Sciatic nerve (tissue), 2 donors: ENCODE measurements at regions not wholly inside any gene's neighbourhood (a gene's known extent, or its start where the extent isn't known, plus 50 kb on each side); places are given as distances from the start of the nearest gene placed in this dataset.

Experiments
- ATAC-seq: fragments of 200-7000 bp; cut with Tn5 transposase; one replicate; pipeline ENCODE4 v1.9.1; 2020; ENCODE audit warnings: mild to moderate bottlenecking, moderate library complexity
- DNase-seq: peaks from one replicate; pipeline ENCODE4 v3.0.0-alpha.2; 2020; ENCODE audit warnings: low spot score
- intact Hi-C: fragments of 100-400 bp; cut with DNase I; formaldehyde crosslinking; loops from one replicate; pipeline ENCODE4 v1.14.2; 2022
- donor health status: DM: no; HTN: no; CAD: no.
- donor health status: DM: no; HTN: no; CAD: no.

DNA sequence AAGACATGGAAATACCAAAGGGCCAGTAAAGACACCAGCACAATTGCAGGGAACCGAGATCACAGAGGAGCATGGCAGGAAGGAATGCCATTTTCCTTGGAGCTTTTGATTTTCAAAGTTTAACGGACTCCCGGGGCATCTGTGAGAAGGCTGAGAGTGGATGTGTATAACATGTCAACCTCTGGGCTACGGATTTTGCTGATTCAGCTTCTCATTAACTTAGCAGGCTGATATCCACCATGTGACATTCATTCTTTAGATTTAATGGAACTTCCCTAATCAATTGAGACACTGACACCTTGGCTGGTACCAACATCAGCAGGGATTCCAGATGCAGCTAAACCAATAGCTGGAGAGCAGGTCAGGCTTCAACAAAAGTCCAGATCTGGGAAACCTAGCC is 496.6 kb upstream of the SPHKAP start:
- ATAC-seq (no peak), DNase-seq (no peak)
- intact Hi-C loops, result no loop called here

DNA sequence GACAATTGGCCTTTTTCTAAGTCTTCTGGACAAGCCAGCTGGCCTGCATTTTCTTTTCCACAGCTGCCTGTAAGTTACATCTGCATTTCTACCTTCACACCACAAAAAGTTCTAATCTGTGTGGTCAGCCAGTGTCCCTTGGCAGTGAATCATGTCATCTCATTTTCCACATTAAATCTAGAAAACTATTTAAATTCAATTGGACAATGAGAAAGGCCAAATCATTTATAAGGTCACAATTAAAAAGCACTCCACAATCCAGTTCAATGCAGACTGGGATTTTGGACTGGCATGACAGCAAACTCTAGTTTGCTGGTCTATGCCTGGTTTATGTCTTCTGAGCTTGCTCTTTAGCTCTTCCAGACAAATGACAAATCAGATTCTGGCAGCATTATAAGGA is 494.2 kb upstream of the SPHKAP start:
- intact Hi-C loops, result no loop called here
- ATAC-seq (no peak), DNase-seq (no peak)

DNA sequence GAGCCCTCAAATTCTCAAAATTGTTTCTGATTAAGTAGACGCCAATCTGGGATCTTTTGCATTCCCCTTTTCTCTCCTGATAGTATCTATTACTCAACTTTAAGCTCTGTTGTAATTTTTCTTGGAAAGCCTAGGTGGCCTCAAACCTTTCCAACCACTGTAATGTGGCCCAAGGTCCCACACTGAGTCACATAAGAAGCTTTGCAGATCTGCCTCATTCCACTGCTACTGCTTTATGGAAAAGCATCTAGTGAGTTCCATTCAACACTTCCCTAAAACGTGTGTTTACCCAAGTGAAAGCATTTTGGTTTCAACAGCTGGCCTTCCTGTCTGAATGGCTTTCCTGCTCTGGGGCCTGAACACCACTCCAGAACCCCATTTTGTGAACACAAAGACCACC is 493.6 kb upstream of the SPHKAP start:
- intact Hi-C loops, result no loop called here
- ATAC-seq (peak; percentile 96), DNase-seq (no peak)

- intact Hi-C loops, result no loop called here
- DNase-seq (no peak), ATAC-seq (peak; percentile 90)
Measured at GRCh38 chr2:228673876-228674554, 492.5 kb upstream of the SPHKAP start.

DNA sequence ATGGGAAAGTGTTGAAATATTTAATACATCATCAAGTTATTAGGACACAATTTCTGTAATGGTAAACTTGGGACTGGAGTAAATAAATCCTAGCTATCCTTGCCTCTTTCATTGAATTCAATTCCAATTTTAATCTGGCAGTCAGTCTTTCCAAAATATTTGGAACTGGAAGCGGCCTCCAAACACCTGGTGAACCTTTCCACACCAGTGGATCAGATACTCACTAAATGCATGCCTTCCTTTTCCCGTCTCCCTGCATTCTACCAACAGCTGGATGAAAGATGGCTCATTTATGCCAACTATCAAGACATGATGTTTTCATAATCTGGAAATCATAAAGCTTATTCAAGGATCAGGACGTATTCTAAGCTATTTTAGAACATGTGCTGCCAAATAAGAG is 488.2 kb upstream of the SPHKAP start:
- intact Hi-C loops, result no loop called here
- DNase-seq, result no peak
- peak; percentile 33 for ATAC-seq

GRCh38 chr2:228665232-228665631 is 483.7 kb upstream of the SPHKAP start:
- no peak for DNase-seq
- ATAC-seq, result no peak
- intact Hi-C loops, result no loop called here

- intact Hi-C loops, result no loop called here
- DNase-seq (no peak), ATAC-seq (no peak)
Measured at GRCh38 chr2:228658998-228659397, 477.5 kb upstream of the SPHKAP start.

GRCh38 chr2:228657807-228658402 is 476.4 kb upstream of the SPHKAP start:
- DNase-seq, result no peak
- intact Hi-C loops, result no loop called here
- ATAC-seq, result peak; percentile 55

DNA sequence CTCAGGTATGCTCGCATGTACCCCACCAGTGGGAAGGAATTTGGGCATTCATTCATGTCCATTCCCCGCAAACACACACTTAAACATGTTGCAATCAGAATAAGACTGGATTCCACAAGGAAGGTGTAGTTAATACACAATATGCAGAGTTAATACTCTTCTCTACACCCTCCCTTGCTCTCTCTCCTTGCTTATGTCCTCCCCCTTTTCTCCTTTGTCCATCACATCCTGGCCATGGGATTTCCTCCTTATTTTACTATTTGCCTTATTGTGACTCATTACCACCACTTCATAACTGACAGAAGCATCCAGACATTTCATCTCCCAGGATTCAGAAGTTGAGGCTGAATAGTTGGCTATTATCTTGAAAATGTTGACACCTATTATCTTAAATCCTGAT is 473.8 kb upstream of the SPHKAP start:
- ATAC-seq (no peak), DNase-seq (no peak)
- intact Hi-C loops, result no loop called here

DNA sequence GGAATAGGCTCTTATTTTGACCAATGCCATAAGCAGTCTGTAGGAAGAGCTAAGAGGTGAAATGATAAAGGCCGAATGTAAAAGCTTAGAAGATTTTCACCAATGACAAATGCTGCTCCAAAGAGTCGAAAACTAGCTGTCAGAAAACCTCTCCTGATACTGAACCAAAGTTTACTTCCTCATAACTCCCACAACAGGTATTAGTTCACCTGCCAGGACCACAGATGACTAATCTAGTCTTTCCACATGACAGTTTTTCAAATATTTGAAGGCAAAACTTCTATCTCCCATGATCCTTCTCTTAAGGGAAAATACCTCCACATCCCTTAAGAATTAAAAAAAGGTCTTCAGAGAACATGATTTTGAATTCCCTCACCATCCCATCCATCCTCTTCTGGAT is 473.2 kb upstream of the SPHKAP start:
- intact Hi-C loops, result no loop called here
- no peak for ATAC-seq
- no peak for DNase-seq

DNA sequence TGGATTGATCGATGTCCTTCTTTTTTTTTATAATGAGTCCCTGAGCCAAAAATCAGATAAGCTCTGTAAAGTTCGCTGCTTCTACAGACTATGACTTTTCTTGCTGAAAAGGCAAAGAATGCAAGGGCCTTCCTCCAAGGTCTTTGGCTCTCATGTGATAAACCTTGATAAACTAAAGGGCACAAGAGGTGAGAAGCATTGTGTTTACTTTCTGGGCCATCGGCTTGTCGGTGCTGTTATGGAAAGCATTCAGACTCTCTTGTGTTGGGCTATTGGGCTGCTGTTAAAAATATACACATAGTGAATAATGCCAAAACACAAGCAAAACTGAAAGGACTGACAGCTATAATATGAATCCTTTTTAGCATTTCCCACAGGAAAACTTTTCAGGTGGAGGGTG is 472.4 kb upstream of the SPHKAP start:
- intact Hi-C loops, result no loop called here
- ATAC-seq, result no peak
- no peak for DNase-seq

DNA sequence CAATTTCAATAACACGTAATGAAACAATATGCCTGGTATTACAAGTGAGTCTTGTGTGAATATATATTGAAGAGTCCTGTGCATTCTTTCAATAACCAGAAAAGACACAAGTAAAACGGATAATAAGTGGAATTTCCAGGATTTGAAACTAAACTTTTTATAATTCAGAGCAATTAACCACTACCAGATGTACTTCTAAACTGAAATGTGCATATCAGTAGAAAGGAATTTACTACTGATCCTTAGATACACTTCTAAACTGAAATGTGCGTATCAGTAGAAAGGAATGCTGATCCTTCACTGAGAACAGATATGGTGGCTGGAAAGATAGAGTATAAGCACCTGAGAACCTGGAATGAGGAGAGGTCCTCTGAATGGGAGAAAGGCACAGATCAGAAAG is 470.9 kb upstream of the SPHKAP start:
- intact Hi-C loops, result no loop called here
- no peak for DNase-seq
- no peak for ATAC-seq

GRCh38 chr2:228649876-228650275 is 468.4 kb upstream of the SPHKAP start:
- DNase-seq (no peak), ATAC-seq (no peak)
- intact Hi-C loops, result no loop called here

- no peak for ATAC-seq
- DNase-seq, result no peak
- intact Hi-C loops, result no loop called here
Measured at GRCh38 chr2:228649447-228649846, 468.0 kb upstream of the SPHKAP start.

GRCh38 chr2:228648541-228648940 is 467.1 kb upstream of the SPHKAP start:
- ATAC-seq (no peak), DNase-seq (no peak)
- intact Hi-C loops, result no loop called here

DNA sequence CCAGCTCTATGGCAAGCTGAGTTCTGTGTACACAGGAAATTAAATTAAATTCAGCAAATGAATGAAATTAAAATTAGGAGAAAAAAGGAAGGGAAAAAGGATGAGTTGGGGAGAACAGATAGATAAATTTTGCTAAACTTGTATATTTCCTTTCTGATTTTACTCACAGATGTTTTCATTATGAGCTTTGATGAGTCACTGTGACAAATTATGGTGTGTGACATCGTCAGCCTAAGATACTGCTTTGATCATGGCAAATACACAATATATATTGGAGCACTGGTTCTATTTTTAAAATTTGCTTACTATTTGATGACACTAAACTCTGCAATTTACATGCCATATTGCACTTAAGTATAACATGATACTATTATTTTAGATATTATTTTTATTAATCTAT is 464.6 kb upstream of the SPHKAP start:
- ATAC-seq (no peak), DNase-seq (no peak)
- intact Hi-C loops, result no loop called here

DNA sequence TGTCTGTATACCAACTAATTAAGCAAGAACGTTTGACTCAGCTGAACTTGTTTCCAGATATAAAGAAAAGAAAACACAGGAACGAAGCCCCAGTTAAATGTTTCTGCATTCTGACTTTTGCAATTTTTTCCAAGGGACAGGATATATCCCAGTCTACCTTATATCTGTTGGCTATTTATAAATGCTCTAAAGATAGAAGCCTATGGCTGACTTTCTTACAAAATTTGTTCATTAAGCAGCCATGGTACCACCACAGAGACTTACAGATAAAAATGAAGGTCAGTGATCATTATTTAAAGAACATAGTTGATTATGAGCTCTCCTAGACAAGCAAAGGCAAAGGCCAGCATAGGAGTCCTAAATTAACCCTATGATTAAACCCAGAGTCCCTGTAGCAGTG is 462.7 kb upstream of the SPHKAP start:
- ATAC-seq, result no peak
- intact Hi-C loops, result no loop called here

DNA sequence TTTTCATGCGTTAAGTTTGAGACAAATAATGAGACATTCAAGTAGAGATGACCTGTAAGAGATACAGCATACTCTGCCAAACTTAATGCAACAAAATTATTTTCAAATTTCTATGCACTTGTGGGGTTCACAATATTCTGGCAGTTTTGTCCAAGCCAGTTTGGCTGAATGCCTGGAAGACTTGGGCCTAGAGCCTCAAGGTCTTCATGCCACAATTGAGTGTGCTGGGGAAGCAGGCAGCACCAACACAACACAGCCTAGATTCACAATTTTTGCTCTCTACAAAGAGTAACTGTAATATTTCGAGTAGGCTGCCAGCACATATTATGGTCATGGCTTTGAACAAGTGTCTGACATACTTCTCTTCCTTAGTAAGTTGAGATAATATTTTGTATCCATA is 461.4 kb upstream of the SPHKAP start:
- no peak for ATAC-seq
- intact Hi-C loops, result no loop called here
- no peak for DNase-seq

More for the DNA sequence above, 462.7 kb upstream of the SPHKAP start:
- no peak for DNase-seq

DNA sequence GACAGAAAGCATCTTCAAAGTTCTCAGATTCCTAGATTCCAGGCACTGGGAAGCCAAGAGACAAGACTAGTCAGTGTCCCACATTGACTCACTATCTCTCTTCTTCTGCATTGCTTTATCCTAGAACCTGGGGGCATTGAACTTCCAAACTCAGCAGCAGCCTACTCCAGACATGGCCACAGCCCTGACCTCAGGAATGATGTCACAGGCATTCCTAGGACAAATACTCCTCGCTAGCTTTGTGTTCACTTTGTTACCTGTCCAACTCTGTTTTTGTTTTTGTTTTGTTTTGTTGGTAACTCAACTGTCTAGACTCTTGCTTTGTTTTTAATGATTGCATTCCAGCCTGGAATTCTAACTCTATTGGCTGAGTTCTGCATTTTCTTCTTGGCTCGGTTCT is 449.3 kb upstream of the SPHKAP start:
- DNase-seq, result no peak
- intact Hi-C loops, result no loop called here
- no peak for ATAC-seq

DNA sequence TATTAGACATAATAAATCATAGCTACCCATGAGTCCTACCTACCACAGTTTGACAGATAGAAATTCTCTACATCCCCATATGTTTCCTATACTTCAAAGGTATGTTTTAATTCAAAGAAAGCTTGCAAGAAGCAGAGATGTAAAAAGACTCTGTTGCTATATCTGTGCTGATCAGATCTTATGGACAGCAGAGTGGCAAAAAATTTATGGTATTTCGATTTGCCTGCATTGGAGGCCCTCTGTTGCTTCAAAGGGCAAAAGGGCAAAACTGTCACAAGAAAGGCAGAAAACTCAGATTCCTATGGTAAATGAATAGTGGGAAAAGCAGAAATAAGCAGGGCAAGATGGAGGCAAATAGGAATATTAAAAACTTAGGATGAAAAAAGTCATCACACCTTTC is 447.8 kb upstream of the SPHKAP start:
- intact Hi-C loops, result no loop called here
- DNase-seq (no peak), ATAC-seq (no peak)

GRCh38 chr2:228628682-228629081 is 447.2 kb upstream of the SPHKAP start:
- ATAC-seq (no peak), DNase-seq (no peak)
- intact Hi-C loops, result no loop called here
